ENCODE measurements at regions not wholly inside any gene's neighbourhood (a gene's known extent, or its start where the extent isn't known, plus 50 kb on each side); places are given as distances from the start of the nearest gene placed in this dataset.

- peaks cover 12% of the 10 kb centered on the region for H3K9me3 Mint-ChIP-seq
- H3K36me3 Mint-ChIP-seq, result no peaks in the 10 kb centered on the region
- no peak overlapping the region for H3K27ac Mint-ChIP-seq
- no peak overlapping the region for H3K4me3 Mint-ChIP-seq
- no peak for DNase-seq (ENCODE audit: low spot score in 2 of 2, unreplicated experiment in 2 of 2)
- no peaks in the 10 kb centered on the region for H3K27me3 Mint-ChIP-seq (ENCODE audit: low read depth)
- TF ChIP-seq, protein P1, sequence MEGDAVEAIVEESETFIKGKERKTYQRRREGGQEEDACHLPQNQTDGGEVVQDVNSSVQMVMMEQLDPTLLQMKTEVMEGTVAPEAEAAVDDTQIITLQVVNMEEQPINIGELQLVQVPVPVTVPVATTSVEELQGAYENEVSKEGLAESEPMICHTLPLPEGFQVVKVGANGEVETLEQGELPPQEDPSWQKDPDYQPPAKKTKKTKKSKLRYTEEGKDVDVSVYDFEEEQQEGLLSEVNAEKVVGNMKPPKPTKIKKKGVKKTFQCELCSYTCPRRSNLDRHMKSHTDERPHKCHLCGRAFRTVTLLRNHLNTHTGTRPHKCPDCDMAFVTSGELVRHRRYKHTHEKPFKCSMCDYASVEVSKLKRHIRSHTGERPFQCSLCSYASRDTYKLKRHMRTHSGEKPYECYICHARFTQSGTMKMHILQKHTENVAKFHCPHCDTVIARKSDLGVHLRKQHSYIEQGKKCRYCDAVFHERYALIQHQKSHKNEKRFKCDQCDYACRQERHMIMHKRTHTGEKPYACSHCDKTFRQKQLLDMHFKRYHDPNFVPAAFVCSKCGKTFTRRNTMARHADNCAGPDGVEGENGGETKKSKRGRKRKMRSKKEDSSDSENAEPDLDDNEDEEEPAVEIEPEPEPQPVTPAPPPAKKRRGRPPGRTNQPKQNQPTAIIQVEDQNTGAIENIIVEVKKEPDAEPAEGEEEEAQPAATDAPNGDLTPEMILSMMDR (IDR thresholded peaks at IDR 0.05; ENCODE audit: unreplicated experiment), result no peak
- peaks cover under 1% of the 10 kb centered on the region for H3K4me1 Mint-ChIP-seq
Observed at GRCh38 chr1:184895086-184895485, 79.2 kb downstream of the NIBAN1 start.

- TF ChIP-seq, protein P1 (IDR thresholded peaks at IDR 0.05; ENCODE audit: unreplicated experiment), result no peak
Observed at GRCh38 chr1:184893695-184894094, 80.6 kb downstream of the NIBAN1 start.

DNA sequence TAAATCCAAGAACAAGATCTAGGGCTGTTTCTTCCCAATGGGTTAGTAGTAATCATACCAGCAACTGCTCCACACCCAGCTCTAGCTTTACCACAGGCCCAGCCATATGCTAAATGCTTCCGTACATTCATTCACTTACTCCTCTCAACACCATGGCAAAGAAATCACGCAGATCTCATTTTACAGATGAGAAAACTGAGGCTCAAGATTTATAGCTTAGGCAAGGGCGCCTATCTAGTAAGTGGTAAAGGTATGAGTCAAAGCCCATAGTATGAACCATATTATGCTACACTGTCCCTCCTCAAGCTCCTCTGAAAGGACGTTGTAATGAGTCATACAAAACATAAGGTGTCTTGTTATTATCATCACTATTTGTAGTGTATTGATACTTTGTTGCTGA lies 82.2 kb downstream of the NIBAN1 start:
- Mint-ChIP-seq H3K4me3 (no peak overlapping the region), H3K9me3 (peaks cover 5% of the 10 kb centered on the region), H3K36me3 (no peaks in the 10 kb centered on the region), H3K4me1 (peaks cover 18% of the 10 kb centered on the region), H3K27me3 (ENCODE audit: low read depth) (no peaks in the 10 kb centered on the region), H3K27ac (no peak overlapping the region)
- DNase-seq (ENCODE audit: low spot score in 2 of 2, unreplicated experiment in 2 of 2), result no peak
- TF ChIP-seq, protein P1 (IDR thresholded peaks at IDR 0.05; ENCODE audit: unreplicated experiment), result no peak

More at GRCh38 chr1:184893695-184894094, 80.6 kb downstream of the NIBAN1 start:
- no peak overlapping the region for H3K27ac Mint-ChIP-seq
- H3K27me3 Mint-ChIP-seq (ENCODE audit: low read depth), result no peaks in the 10 kb centered on the region
- no peak for DNase-seq (ENCODE audit: low spot score in 2 of 2, unreplicated experiment in 2 of 2)
- peaks cover 12% of the 10 kb centered on the region for H3K9me3 Mint-ChIP-seq
- H3K4me3 Mint-ChIP-seq, result no peak overlapping the region
- H3K4me1 Mint-ChIP-seq, result peaks cover 11% of the 10 kb centered on the region
- no peaks in the 10 kb centered on the region for H3K36me3 Mint-ChIP-seq

GRCh38 chr1:184891440-184891839 lies 82.9 kb downstream of the NIBAN1 start:
- TF ChIP-seq, protein P1 (IDR thresholded peaks at IDR 0.05; ENCODE audit: unreplicated experiment), result no peak
- Mint-ChIP-seq H3K4me1 (peaks cover 18% of the 10 kb centered on the region), H3K4me3 (no peak overlapping the region), H3K9me3 (no peaks in the 10 kb centered on the region), H3K27me3 (ENCODE audit: low read depth) (no peaks in the 10 kb centered on the region), H3K27ac (no peak overlapping the region), H3K36me3 (no peaks in the 10 kb centered on the region)
- DNase-seq (ENCODE audit: low spot score in 2 of 2, unreplicated experiment in 2 of 2), result no peak

DNA sequence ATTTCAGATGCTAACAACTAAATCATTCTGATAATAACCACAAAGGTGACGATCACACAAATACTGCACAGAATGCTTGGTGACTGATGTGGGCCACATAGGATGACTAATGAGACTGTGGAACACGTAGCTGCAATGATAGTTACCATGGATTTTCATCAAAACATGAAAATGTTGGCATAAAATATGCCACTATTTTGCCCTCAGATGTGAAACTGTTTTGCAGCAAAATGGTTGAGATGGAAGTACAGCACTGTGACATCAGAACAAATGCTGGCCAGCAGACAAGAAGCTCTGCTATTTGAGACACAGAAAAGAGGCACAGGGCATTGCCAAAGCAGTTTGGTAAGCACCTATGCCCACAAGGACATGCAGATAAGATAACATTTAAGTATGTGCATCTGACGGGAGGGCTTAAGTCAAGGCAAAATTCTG lies 83.8 kb downstream of the NIBAN1 start:
- Mint-ChIP-seq H3K27ac (no peak overlapping the region), H3K9me3 (no peaks in the 10 kb centered on the region), H3K27me3 (ENCODE audit: low read depth) (no peaks in the 10 kb centered on the region), H3K4me3 (no peak overlapping the region), H3K36me3 (no peaks in the 10 kb centered on the region), H3K4me1 (peaks cover 18% of the 10 kb centered on the region)
- TF ChIP-seq, protein P1 (IDR thresholded peaks at IDR 0.05; ENCODE audit: unreplicated experiment), result no peak
- no peak for DNase-seq (ENCODE audit: low spot score in 2 of 2, unreplicated experiment in 2 of 2)

GRCh38 chr1:184889902-184890301 lies 84.4 kb downstream of the NIBAN1 start:
- H3K27ac Mint-ChIP-seq, result no peak overlapping the region
- no peak for DNase-seq (ENCODE audit: low spot score in 2 of 2, unreplicated experiment in 2 of 2)
- TF ChIP-seq, protein P1 (IDR thresholded peaks at IDR 0.05; ENCODE audit: unreplicated experiment), result no peak

More at GRCh38 chr1:184889902-184890301, 84.4 kb downstream of the NIBAN1 start:
- Mint-ChIP-seq H3K9me3 (no peaks in the 10 kb centered on the region), H3K36me3 (no peaks in the 10 kb centered on the region), H3K27me3 (ENCODE audit: low read depth) (peaks cover 2% of the 10 kb centered on the region), H3K4me3 (no peak overlapping the region), H3K4me1 (peaks cover 18% of the 10 kb centered on the region)

All from mesothelial cell of epicardium (in vitro differentiated cells).